GM12892 (cell line): ENCODE measurements at regions not wholly inside any gene's neighbourhood (a gene's known extent, or its start where the extent isn't known, plus 50 kb on each side); places are given as distances from the start of the nearest gene placed in this dataset.

Experiments used
- POLR2A ChIP-seq: IDR thresholded peaks from 2 replicates; pipeline ENCODE4 v1.6.1; 2011; ENCODE audit warnings: low read depth, low read length, control low read depth
- POLR2AphosphoS5 ChIP-seq: IDR thresholded peaks from 2 replicates; pipeline ENCODE4 v1.6.1; 2011; ENCODE audit warnings: low read depth, low read length, control low read depth

DNA sequence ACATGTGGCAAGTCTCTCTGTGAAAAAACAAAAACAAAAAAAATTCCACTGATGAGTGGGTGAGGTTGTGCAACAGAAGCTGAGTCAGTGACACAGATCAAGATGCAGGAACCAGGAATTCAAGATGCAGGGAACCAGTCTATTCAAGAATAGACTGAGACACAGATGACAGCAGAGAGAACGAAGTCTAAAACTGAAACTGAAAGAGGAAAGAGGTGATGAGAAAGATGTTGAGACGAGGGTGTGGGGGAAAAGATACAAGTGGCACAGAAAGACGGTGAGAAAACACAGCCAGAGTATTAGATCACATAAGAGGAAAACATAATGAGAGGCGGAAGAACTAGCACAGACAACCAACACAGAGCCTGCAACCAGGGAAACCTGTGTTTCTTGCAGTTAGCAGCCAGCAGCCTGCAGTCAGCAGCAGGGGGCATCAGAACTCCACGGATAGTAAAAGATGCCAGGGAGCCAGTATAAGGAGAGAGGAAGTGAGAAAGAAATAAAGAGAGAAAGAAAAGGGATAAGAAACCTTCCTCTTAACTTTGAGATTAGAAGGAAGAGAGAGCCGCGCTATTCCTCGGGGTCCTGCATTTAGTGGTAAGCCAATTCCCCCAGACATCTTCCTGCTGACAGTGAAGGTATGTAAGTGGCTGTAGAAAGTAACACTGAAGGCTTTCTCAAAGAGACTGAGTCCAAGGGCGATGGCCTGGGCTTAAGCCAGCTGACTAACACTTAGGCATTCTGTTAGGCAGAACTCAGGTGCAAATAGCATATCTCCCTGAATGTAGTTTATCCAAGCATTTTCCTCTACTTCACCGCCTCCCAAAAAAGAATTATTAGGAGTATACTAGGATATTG is 79.0 kb downstream of the TLR4 start:
- TF ChIP-seq POLR2A, result no peak
- TF ChIP-seq POLR2AphosphoS5, result no peak
